HepG2 (cell line): ENCODE measurements at regions not wholly inside any gene's neighbourhood (a gene's known extent, or its start where the extent isn't known, plus 50 kb on each side); places are given as distances from the start of the nearest gene placed in this dataset.

Source experiments
- ARNT ChIP-seq: fragments of 450-650 bp; IDR thresholded peaks from 2 replicates; pipeline ENCODE4 v1.6.1; 2017
- CAMTA2 ChIP-seq: sonication (generic); formaldehyde crosslinking; IDR thresholded peaks from 2 replicates; pipeline ENCODE4 v1.4.0; 2020; ENCODE audit warnings: mild to moderate bottlenecking, missing genetic modification reagents, borderline replicate concordance
- CBX1 ChIP-seq: IDR thresholded peaks from one replicate; pipeline ENCODE4 v1.6.1; 2016; ENCODE audit warnings: antibody characterized with exemption, low read depth
- HMG20B ChIP-seq: conservative IDR thresholded peaks from 2 replicates; pipeline ENCODE4 v1.6.1; 2016; ENCODE audit warnings: missing genetic modification reagents, missing compliant biosample characterization
- IKZF1 ChIP-seq: fragments of 450-650 bp; IDR thresholded peaks from 2 replicates; pipeline ENCODE4 v1.7.1; 2016
- MIER2 ChIP-seq: IDR thresholded peaks from 2 replicates; pipeline ENCODE4 v1.6.1; 2016; ENCODE audit warnings: missing biosample characterization, missing genetic modification reagents
- NAIF1 ChIP-seq: sonication (generic); formaldehyde crosslinking; IDR thresholded peaks from 2 replicates; pipeline ENCODE4 v1.5.0; 2020; ENCODE audit warnings: mild to moderate bottlenecking, missing genetic modification reagents, borderline replicate concordance
- NFIC ChIP-seq: IDR thresholded peaks from 2 replicates; pipeline ENCODE4 v1.6.1; 2012; ENCODE audit warnings: mild to moderate bottlenecking, low read length, inconsistent platforms
- PAF1 ChIP-seq: IDR thresholded peaks from 2 replicates; pipeline ENCODE4 v1.6.1; 2016; ENCODE audit warnings: missing genetic modification reagents, missing compliant biosample characterization
- PCBP2 ChIP-seq: fragments of 200-400 bp; formaldehyde crosslinking; optimal IDR thresholded peaks from 2 replicates; pipeline ENCODE3; 2018; ENCODE audit warnings: low read length, low read depth; ENCODE audit not compliant: poor library complexity, severe bottlenecking
- PITX1 ChIP-seq: sonication (generic); formaldehyde crosslinking; IDR thresholded peaks from 2 replicates; pipeline ENCODE4 v1.5.1; 2020; ENCODE audit warnings: mild to moderate bottlenecking, missing genetic modification reagents
- RFXAP ChIP-seq: sonication (generic); formaldehyde crosslinking; IDR thresholded peaks from 2 replicates; pipeline ENCODE4 v1.4.0; 2020; ENCODE audit warnings: missing genetic modification reagents, borderline replicate concordance
- SIN3A ChIP-seq: IDR thresholded peaks from 2 replicates; pipeline ENCODE4 v1.6.1; 2011; ENCODE audit warnings: low read depth, mild to moderate bottlenecking, control low read depth, low read length, borderline replicate concordance
- ZNF24 ChIP-seq: fragments of 450-650 bp; IDR thresholded peaks from 2 replicates; pipeline ENCODE4 v1.6.1; 2017; ENCODE audit warnings: antibody characterized with exemption, mild to moderate bottlenecking
- ZNF451 ChIP-seq: sonication (generic); formaldehyde crosslinking; IDR thresholded peaks from 2 replicates; pipeline ENCODE4 v1.5.0; 2020; ENCODE audit warnings: mild to moderate bottlenecking, missing genetic modification reagents
- ZNF569 ChIP-seq: sonication (generic); formaldehyde crosslinking; IDR thresholded peaks from 2 replicates; pipeline ENCODE4 v1.5.0; 2020; ENCODE audit warnings: mild to moderate bottlenecking, missing genetic modification reagents, moderate library complexity, borderline replicate concordance
- ZNF772 ChIP-seq: sonication (generic); formaldehyde crosslinking; IDR thresholded peaks from 2 replicates; pipeline ENCODE4 v1.5.0; 2020; ENCODE audit warnings: mild to moderate bottlenecking, missing genetic modification reagents
- ZNF781 ChIP-seq: sonication (generic); formaldehyde crosslinking; IDR thresholded peaks from 2 replicates; pipeline ENCODE4 v1.5.1; 2020; ENCODE audit warnings: borderline replicate concordance, mild to moderate bottlenecking, missing genetic modification reagents; ENCODE audit errors: not compliant biosample characterization
- ZNF883 ChIP-seq: sonication (generic); formaldehyde crosslinking; IDR thresholded peaks from 2 replicates; pipeline ENCODE4 v1.5.1; 2020; ENCODE audit warnings: mild to moderate bottlenecking, missing genetic modification reagents; ENCODE audit errors: not compliant biosample characterization
- ZSCAN31 ChIP-seq: sonication (generic); formaldehyde crosslinking; IDR thresholded peaks from 2 replicates; pipeline ENCODE4 v1.5.0; 2020; ENCODE audit warnings: low read depth, mild to moderate bottlenecking, missing genetic modification reagents
- TF ChIP-seq, protein P1 (sequence below): sonication (generic); formaldehyde crosslinking; conservative IDR thresholded peaks from 2 replicates; pipeline ENCODE4 v1.4.0; 2020; ENCODE audit warnings: missing genetic modification reagents
- TF ChIP-seq, protein P2 (sequence below): sonication (generic); formaldehyde crosslinking; IDR thresholded peaks from 2 replicates; pipeline ENCODE4 v1.5.1; 2020; ENCODE audit warnings: missing genetic modification reagents, mild to moderate bottlenecking, borderline replicate concordance
- TF ChIP-seq, protein P3 (sequence below): sonication (generic); formaldehyde crosslinking; IDR thresholded peaks from 2 replicates; pipeline ENCODE4 v1.4.0; 2020; ENCODE audit warnings: mild to moderate bottlenecking, missing genetic modification reagents
- TF ChIP-seq, protein P4 (sequence below): sonication (generic); formaldehyde crosslinking; IDR thresholded peaks from 2 replicates; pipeline ENCODE4 v1.4.0; 2020; ENCODE audit warnings: missing genetic modification reagents
- TF ChIP-seq, protein P5 (sequence below): sonication (generic); formaldehyde crosslinking; IDR thresholded peaks from 2 replicates; pipeline ENCODE4 v1.9.0; 2021; ENCODE audit warnings: missing genetic modification reagents, borderline replicate concordance

DNA sequence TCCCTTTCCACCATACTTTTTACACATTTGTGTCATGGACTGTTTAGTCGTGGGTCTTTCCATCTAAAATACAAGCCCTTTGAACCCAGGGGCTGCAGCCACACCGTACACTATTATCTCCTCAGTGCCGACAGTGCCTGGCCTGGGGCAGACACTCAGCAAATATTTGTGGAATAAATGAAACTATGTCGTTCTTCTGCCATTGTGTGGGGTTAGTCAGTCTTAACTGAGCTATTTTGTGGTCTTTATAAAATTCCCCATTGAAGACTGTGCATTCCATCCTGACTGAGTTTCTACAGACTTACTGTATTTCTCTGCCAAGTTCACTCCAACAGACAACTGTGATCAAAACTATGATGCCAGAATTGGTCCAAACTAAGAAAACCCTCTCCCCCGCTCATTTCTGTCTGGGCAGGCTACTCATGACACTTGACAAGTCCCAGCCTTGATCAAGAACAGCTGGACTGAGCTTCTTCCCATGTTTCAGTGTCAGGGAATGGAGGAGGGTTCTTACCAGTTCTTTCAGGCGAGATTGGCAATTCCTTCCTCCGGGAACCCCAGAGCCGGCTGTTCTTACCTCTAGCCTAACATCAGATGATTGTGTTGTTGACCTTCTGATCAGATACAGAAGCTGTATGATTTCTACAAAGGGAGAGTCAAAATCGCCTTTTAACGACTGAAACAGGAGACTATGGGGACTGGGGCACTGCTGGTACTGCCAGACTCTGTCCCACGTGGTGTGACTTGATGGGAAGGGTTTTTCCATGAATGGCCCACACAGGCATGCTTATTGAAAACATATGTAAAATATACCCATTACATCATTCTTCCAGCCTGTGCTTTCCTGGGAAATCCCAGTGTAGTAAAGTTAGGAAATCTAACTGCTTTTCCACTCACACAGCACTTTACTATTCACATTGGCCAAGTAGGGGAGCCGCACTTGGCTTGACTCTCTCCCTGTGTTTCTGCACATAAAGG is 77.4 kb upstream of the NPAS2 start (continued):
- TF ChIP-seq PAF1 (no peak), ZNF451 (no peak), NFIC (no peak), ZNF24 (no peak), ZSCAN31 (CRISPR knock-in tag) (no peak), HMG20B (CRISPR knock-in tag) (no peak), ZNF883 (CRISPR knock-in tag) (no peak), CAMTA2 (CRISPR knock-in tag) (no peak), IKZF1 (no peak), MIER2 (CRISPR knock-in tag) (no peak), CBX1 (no peak), ARNT (no peak), RFXAP (CRISPR knock-in tag) (no peak), ZNF772 (CRISPR knock-in tag) (no peak), PCBP2 (no peak), ZNF569 (no peak), SIN3A (no peak), NAIF1 (CRISPR knock-in tag) (no peak), PITX1 (CRISPR knock-in tag) (no peak), ZNF781 (CRISPR knock-in tag) (no peak)
- TF ChIP-seq, protein P1, sequence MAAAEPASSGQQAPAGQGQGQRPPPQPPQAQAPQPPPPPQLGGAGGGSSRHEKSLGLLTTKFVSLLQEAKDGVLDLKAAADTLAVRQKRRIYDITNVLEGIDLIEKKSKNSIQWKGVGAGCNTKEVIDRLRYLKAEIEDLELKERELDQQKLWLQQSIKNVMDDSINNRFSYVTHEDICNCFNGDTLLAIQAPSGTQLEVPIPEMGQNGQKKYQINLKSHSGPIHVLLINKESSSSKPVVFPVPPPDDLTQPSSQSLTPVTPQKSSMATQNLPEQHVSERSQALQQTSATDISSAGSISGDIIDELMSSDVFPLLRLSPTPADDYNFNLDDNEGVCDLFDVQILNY (CRISPR knock-in tag), result no peak
- TF ChIP-seq, protein P2, sequence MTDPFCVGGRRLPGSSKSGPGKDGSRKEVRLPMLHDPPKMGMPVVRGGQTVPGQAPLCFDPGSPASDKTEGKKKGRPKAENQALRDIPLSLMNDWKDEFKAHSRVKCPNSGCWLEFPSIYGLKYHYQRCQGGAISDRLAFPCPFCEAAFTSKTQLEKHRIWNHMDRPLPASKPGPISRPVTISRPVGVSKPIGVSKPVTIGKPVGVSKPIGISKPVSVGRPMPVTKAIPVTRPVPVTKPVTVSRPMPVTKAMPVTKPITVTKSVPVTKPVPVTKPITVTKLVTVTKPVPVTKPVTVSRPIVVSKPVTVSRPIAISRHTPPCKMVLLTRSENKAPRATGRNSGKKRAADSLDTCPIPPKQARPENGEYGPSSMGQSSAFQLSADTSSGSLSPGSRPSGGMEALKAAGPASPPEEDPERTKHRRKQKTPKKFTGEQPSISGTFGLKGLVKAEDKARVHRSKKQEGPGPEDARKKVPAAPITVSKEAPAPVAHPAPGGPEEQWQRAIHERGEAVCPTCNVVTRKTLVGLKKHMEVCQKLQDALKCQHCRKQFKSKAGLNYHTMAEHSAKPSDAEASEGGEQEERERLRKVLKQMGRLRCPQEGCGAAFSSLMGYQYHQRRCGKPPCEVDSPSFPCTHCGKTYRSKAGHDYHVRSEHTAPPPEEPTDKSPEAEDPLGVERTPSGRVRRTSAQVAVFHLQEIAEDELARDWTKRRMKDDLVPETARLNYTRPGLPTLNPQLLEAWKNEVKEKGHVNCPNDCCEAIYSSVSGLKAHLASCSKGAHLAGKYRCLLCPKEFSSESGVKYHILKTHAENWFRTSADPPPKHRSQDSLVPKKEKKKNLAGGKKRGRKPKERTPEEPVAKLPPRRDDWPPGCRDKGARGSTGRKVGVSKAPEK (CRISPR knock-in tag), result no peak
- TF ChIP-seq, protein P3, sequence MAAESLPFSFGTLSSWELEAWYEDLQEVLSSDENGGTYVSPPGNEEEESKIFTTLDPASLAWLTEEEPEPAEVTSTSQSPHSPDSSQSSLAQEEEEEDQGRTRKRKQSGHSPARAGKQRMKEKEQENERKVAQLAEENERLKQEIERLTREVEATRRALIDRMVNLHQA (CRISPR knock-in tag), result no peak
- TF ChIP-seq, protein P4, sequence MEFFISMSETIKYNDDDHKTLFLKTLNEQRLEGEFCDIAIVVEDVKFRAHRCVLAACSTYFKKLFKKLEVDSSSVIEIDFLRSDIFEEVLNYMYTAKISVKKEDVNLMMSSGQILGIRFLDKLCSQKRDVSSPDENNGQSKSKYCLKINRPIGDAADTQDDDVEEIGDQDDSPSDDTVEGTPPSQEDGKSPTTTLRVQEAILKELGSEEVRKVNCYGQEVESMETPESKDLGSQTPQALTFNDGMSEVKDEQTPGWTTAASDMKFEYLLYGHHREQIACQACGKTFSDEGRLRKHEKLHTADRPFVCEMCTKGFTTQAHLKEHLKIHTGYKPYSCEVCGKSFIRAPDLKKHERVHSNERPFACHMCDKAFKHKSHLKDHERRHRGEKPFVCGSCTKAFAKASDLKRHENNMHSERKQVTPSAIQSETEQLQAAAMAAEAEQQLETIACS (CRISPR knock-in tag), result no peak
- TF ChIP-seq, protein P5, sequence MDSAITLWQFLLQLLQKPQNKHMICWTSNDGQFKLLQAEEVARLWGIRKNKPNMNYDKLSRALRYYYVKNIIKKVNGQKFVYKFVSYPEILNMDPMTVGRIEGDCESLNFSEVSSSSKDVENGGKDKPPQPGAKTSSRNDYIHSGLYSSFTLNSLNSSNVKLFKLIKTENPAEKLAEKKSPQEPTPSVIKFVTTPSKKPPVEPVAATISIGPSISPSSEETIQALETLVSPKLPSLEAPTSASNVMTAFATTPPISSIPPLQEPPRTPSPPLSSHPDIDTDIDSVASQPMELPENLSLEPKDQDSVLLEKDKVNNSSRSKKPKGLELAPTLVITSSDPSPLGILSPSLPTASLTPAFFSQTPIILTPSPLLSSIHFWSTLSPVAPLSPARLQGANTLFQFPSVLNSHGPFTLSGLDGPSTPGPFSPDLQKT (CRISPR knock-in tag), result no peak
